HCT116 (cell line): ENCODE measurements at regions not wholly inside any gene's neighbourhood (a gene's known extent, or its start where the extent isn't known, plus 50 kb on each side); places are given as distances from the start of the nearest gene placed in this dataset.

Source experiments
- ATAC-seq: fragments of 200-7000 bp; cut with Tn5 transposase; 2 replicates; pipeline ENCODE4 v1.9.1; 2020; ENCODE audit warnings: mild to moderate bottlenecking, moderate library complexity
- BruUV-seq: library from RNA; stranded (reverse); fragments of 400-500 nt; replicated peaks from 2 replicates; lab custom pipeline; 2021; lab: Mats Ljungman, UMichigan
- CTCF ChIA-PET: fragments of 300-600 bp; sonication (Branson Sonifier 250); formaldehyde crosslinking; loops from one replicate; lab custom pipeline; 2021; ENCODE audit warnings: antibody characterized with exemption; lab: Charles Lee
- POLR2A ChIA-PET: fragments of 300-600, 350-600 bp; sonication (Branson Sonifier 250); formaldehyde crosslinking; loops from one replicate; lab custom pipeline; 2021; ENCODE audit warnings: antibody characterized with exemption; lab: Charles Lee
- RAD21 ChIA-PET, 2 experiments: fragments of 300-600 bp; sonication (Branson Sonifier 250); formaldehyde crosslinking; loops; one replicate each; lab custom pipeline; 2023; ENCODE audit warnings: low total read pairs in 2 of 2; ENCODE audit not compliant: uncharacterized antibody in 2 of 2, unreplicated experiment in 2 of 2, low non-redundant PET in 1 of 2; lab: Charles Lee
- DNase-seq: peaks from one replicate; pipeline ENCODE4 v3.0.0-alpha.2; 2010; ENCODE audit warnings: low read depth, low spot score
- H2AFZ ChIP-seq: fragments of 200-600 bp; shearing (Covaris generic), sonication (generic); 2 replicates; pipeline ENCODE4 v1.6.1; 2017; ENCODE audit warnings: low read depth, mixed run types, mixed read lengths, antibody characterized with exemption, low read length; ENCODE audit not compliant: poor library complexity, severe bottlenecking
- H3K27ac ChIP-seq: 2 replicates; pipeline ENCODE4 v1.5.1; 2012; ENCODE audit warnings: low read depth, low read length
- H3K27me3 ChIP-seq: fragments of 200-600 bp; sonication (generic); 2 replicates; pipeline ENCODE4 v1.6.1; 2016; ENCODE audit warnings: mixed run types, low read length, mixed read lengths; ENCODE audit not compliant: insufficient read depth
- H3K36me3 ChIP-seq, 2 experiments: fragments of 200-500 bp in 1 of 2; fragments of 200-600 bp in 1 of 2; sonication (Bioruptor generic) in 1 of 2; sonication (generic) in 1 of 2; 2 replicates each; pipeline versions ENCODE4 v1.5.1 to v1.6.1; 2014 to 2016; ENCODE audit warnings: low read length in 2 of 2, inconsistent platforms in 1 of 2, mixed read lengths in 1 of 2, mixed run types in 1 of 2; ENCODE audit not compliant: insufficient read depth in 2 of 2, control insufficient read depth in 1 of 2
- H3K4me1 ChIP-seq, 2 experiments: fragments of 200-600 bp in 1 of 2; sonication (generic) in 1 of 2; 2 replicates each; pipeline versions ENCODE4 v1.5.1 to v1.6.1; 2012 to 2017; ENCODE audit warnings: low read length in 2 of 2, inconsistent platforms in 1 of 2, mild to moderate bottlenecking in 1 of 2, mixed read lengths in 1 of 2, mixed run types in 1 of 2, moderate library complexity in 1 of 2; ENCODE audit not compliant: insufficient read depth in 2 of 2, control insufficient read depth in 1 of 2
- H3K4me2 ChIP-seq: fragments of 200-600 bp; sonication (generic); 2 replicates; pipeline ENCODE4 v1.6.1; 2017; ENCODE audit warnings: mixed run types, low read length, mixed read lengths
- H3K4me3 ChIP-seq, 2 experiments: fragments of 200-600 bp in 1 of 2; sonication (generic) in 1 of 2; replicated peaks in 1 of 2; 2 replicates each; pipeline ENCODE4 v1.5.1; 2011 to 2016; ENCODE audit warnings: low read length in 2 of 2, control low read depth in 1 of 2, low read depth in 1 of 2, mild to moderate bottlenecking in 1 of 2, mixed read lengths in 1 of 2, mixed run types in 1 of 2
- H3K79me2 ChIP-seq: fragments of 200-600 bp; sonication (generic); 2 replicates; pipeline ENCODE4 v1.6.1; 2017; ENCODE audit warnings: mild to moderate bottlenecking, mixed run types, low read length, moderate library complexity, mixed read lengths; ENCODE audit not compliant: insufficient read depth
- H3K9ac ChIP-seq: fragments of 200-600 bp; sonication (generic); 2 replicates; pipeline ENCODE4 v1.6.1; 2016; ENCODE audit warnings: low read length, mixed read lengths
- H3K9me2 ChIP-seq: fragments of 200-600 bp; sonication (generic), shearing (Covaris generic); 2 replicates; pipeline ENCODE4 v1.6.1; 2017; ENCODE audit warnings: mixed run types, mild to moderate bottlenecking, moderate library complexity; ENCODE audit not compliant: insufficient read depth
- H3K9me3 ChIP-seq, 2 experiments: fragments of 200-500 bp in 1 of 2; fragments of 200-600 bp in 1 of 2; sonication (Bioruptor generic) in 1 of 2; sonication (generic) in 1 of 2; 2 replicates each; pipeline ENCODE4 v1.6.1; 2014 to 2017; ENCODE audit warnings: low read length in 2 of 2, mixed read lengths in 2 of 2, inconsistent platforms in 1 of 2, low read depth in 1 of 2, mild to moderate bottlenecking in 1 of 2, mixed run types in 1 of 2, moderate library complexity in 1 of 2; ENCODE audit not compliant: control insufficient read depth in 1 of 2, insufficient read depth in 1 of 2
- H4K20me1 ChIP-seq: fragments of 200-600 bp; sonication (generic), shearing (Covaris generic); 2 replicates; pipeline ENCODE4 v1.6.1; 2017; ENCODE audit warnings: mixed run types, mild to moderate bottlenecking, moderate library complexity; ENCODE audit not compliant: insufficient read depth
- CBX3 ChIP-seq: IDR thresholded peaks from 2 replicates; pipeline ENCODE4 v1.6.1; 2012; ENCODE audit warnings: low read depth
- CEBPB ChIP-seq: IDR thresholded peaks from 2 replicates; pipeline ENCODE4 v1.6.1; 2012; ENCODE audit warnings: low read depth
- ELF1 ChIP-seq: IDR thresholded peaks from 2 replicates; pipeline ENCODE4 v1.6.1; 2012; ENCODE audit warnings: low read depth, borderline replicate concordance
- EZH2phosphoT487 ChIP-seq: fragments of 200-600 bp; IDR thresholded peaks from 2 replicates; pipeline ENCODE4 v1.6.1; 2018; ENCODE audit warnings: antibody characterized with exemption, borderline replicate concordance
- JUND ChIP-seq: IDR thresholded peaks from 2 replicates; pipeline ENCODE4 v1.6.1; 2012
- POLR2A ChIP-seq: IDR thresholded peaks from 2 replicates; pipeline ENCODE4 v1.7.0; 2011; ENCODE audit warnings: borderline replicate concordance; ENCODE audit not compliant: insufficient read depth, insufficient read length; ENCODE audit errors: extremely low read depth
- POLR2AphosphoS5 ChIP-seq: IDR thresholded peaks from 2 replicates; pipeline ENCODE4 v1.6.1; 2011; ENCODE audit warnings: mild to moderate bottlenecking, low read depth, low read length, moderate library complexity
- SIN3A ChIP-seq: IDR thresholded peaks from 2 replicates; pipeline ENCODE4 v1.6.1; 2012; ENCODE audit warnings: low read depth
- SP1 ChIP-seq: IDR thresholded peaks from 2 replicates; pipeline ENCODE4 v1.6.1; 2012; ENCODE audit warnings: low read depth
- TCF7L2 ChIP-seq: IDR thresholded peaks from 2 replicates; pipeline ENCODE4 v1.7.0; 2011; ENCODE audit warnings: borderline replicate concordance, inconsistent platforms; ENCODE audit not compliant: insufficient read depth, insufficient read length; ENCODE audit errors: extremely low read depth
- YY1 ChIP-seq: IDR thresholded peaks from 2 replicates; pipeline ENCODE4 v1.6.1; 2011; ENCODE audit warnings: low read length, low read depth, moderate library complexity, mild to moderate bottlenecking; ENCODE audit not compliant: insufficient replicate concordance; ENCODE audit errors: extremely low read depth
- ZNF274 ChIP-seq: fragments of 200-500 bp; sonication (Bioruptor generic); IDR thresholded peaks from 2 replicates; pipeline ENCODE4 v1.6.1; 2014; ENCODE audit warnings: mild to moderate bottlenecking, low read depth, low read length, inconsistent platforms
- intact Hi-C: fragments of 100-400 bp; cut with micrococcal nuclease; formaldehyde crosslinking; loops from 2 replicates; pipeline ENCODE4 v1.10.0; 2022
- TF ChIP-seq, protein P1 (sequence below): IDR thresholded peaks from 2 replicates; pipeline ENCODE4 v1.6.1; 2012; ENCODE audit warnings: low read depth
- TF ChIP-seq, protein P2 (sequence below): IDR thresholded peaks from 2 replicates; pipeline ENCODE4 v1.6.1; 2012
- TF ChIP-seq, protein P3 (sequence below), 3 experiments: fragments of 200-600 bp in 1 of 3; sonication (generic) in 1 of 3; IDR thresholded peaks in 2 of 3; conservative IDR thresholded peaks in 1 of 3; 2 replicates each; pipeline ENCODE4 v1.5.1; 2012 to 2017; ENCODE audit warnings: low read depth in 2 of 3, low read length in 2 of 3, antibody characterized with exemption in 1 of 3, borderline replicate concordance in 1 of 3, control low read depth in 1 of 3, mild to moderate bottlenecking in 1 of 3, mixed read lengths in 1 of 3, mixed run types in 1 of 3, moderate library complexity in 1 of 3; ENCODE audit not compliant: insufficient read depth in 1 of 3

DNA sequence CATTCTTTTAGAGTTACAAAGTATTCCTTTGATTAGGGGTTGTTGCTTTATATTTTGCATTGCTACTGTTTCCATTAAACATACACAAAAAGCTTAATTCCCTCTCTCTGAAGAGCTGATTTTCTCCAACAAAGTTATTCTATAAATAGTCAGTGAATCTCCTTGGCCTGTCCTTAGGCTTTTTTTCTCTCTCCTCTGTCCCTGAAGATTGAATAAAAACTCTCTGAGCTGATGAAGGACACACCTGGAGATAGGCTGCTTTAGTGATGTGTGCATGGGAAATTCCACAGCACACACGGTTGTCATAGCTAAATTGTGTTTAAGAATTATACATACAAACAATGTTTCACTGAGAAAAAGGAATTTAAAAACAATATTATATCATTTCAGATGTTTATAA is 90.5 kb upstream of the TMEM106B start:
- ChIA-PET RAD21 (no interaction called here), POLR2A (no interaction called here), CTCF (no interaction called here)
- no peak for DNase-seq
- H3K9me3 ChIP-seq = no peaks in the 10 kb centered on the region
- no peaks in the 10 kb centered on the region for H4K20me1 ChIP-seq
- no peak overlapping the region for H3K4me3 ChIP-seq
- TF ChIP-seq ELF1 (no peak), YY1 (no peak), JUND (no peak), CBX3 (no peak), SP1 (no peak), POLR2A (no peak), CEBPB (no peak), SIN3A (no peak), POLR2AphosphoS5 (no peak), EZH2phosphoT487 (no peak), ZNF274 (no peak), TCF7L2 (no peak)
- TF ChIP-seq, protein P1, sequence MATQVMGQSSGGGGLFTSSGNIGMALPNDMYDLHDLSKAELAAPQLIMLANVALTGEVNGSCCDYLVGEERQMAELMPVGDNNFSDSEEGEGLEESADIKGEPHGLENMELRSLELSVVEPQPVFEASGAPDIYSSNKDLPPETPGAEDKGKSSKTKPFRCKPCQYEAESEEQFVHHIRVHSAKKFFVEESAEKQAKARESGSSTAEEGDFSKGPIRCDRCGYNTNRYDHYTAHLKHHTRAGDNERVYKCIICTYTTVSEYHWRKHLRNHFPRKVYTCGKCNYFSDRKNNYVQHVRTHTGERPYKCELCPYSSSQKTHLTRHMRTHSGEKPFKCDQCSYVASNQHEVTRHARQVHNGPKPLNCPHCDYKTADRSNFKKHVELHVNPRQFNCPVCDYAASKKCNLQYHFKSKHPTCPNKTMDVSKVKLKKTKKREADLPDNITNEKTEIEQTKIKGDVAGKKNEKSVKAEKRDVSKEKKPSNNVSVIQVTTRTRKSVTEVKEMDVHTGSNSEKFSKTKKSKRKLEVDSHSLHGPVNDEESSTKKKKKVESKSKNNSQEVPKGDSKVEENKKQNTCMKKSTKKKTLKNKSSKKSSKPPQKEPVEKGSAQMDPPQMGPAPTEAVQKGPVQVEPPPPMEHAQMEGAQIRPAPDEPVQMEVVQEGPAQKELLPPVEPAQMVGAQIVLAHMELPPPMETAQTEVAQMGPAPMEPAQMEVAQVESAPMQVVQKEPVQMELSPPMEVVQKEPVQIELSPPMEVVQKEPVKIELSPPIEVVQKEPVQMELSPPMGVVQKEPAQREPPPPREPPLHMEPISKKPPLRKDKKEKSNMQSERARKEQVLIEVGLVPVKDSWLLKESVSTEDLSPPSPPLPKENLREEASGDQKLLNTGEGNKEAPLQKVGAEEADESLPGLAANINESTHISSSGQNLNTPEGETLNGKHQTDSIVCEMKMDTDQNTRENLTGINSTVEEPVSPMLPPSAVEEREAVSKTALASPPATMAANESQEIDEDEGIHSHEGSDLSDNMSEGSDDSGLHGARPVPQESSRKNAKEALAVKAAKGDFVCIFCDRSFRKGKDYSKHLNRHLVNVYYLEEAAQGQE = no peak
- TF ChIP-seq, protein P2, sequence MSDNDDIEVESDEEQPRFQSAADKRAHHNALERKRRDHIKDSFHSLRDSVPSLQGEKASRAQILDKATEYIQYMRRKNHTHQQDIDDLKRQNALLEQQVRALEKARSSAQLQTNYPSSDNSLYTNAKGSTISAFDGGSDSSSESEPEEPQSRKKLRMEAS = no peak
- TF ChIP-seq, protein P3, sequence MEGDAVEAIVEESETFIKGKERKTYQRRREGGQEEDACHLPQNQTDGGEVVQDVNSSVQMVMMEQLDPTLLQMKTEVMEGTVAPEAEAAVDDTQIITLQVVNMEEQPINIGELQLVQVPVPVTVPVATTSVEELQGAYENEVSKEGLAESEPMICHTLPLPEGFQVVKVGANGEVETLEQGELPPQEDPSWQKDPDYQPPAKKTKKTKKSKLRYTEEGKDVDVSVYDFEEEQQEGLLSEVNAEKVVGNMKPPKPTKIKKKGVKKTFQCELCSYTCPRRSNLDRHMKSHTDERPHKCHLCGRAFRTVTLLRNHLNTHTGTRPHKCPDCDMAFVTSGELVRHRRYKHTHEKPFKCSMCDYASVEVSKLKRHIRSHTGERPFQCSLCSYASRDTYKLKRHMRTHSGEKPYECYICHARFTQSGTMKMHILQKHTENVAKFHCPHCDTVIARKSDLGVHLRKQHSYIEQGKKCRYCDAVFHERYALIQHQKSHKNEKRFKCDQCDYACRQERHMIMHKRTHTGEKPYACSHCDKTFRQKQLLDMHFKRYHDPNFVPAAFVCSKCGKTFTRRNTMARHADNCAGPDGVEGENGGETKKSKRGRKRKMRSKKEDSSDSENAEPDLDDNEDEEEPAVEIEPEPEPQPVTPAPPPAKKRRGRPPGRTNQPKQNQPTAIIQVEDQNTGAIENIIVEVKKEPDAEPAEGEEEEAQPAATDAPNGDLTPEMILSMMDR (IDR thresholded peaks at IDR 0.05 in 2 of 3, conservative IDR thresholded peaks at IDR 0.05 in 1 of 3; ENCODE audit: borderline replicate concordance in 1 of 3, insufficient read depth in 1 of 3, low read depth in 2 of 3, low read length in 2 of 3) = no peak
- H3K27me3 ChIP-seq = no peaks in the 10 kb centered on the region
- ATAC-seq = no peak
- BruUV-seq = no TSS peak
- H2AFZ ChIP-seq = no peak overlapping the region
- H3K4me1 ChIP-seq = 0 out of 4 replicates have a peak, but pooled peaks cover 0 to 3% of the 10 kb centered on the region in 2 experiments
- no peak overlapping the region for H3K27ac ChIP-seq
- H3K4me2 ChIP-seq = no peak overlapping the region
- no peaks in the 10 kb centered on the region for H3K36me3 ChIP-seq
- intact Hi-C loops = no loop called here
- no peak overlapping the region for H3K9ac ChIP-seq
- no peaks in the 10 kb centered on the region for H3K9me2 ChIP-seq
- no peaks in the 10 kb centered on the region for H3K79me2 ChIP-seq
